HG02759 (cell line): ENCODE measurements at regions not wholly inside any gene's neighbourhood (a gene's known extent, or its start where the extent isn't known, plus 50 kb on each side); places are given as distances from the start of the nearest gene placed in this dataset.

ENCODE experiments used
- ATAC-seq: cut with Tn5 transposase; IDR thresholded peaks from one replicate; pipeline ENCODE4 v1.9.1; 2021; ENCODE audit warnings: mild to moderate bottlenecking, moderate library complexity; ENCODE audit not compliant: unreplicated experiment

- ATAC-seq = no peak
Observed at GRCh38 chr14:45381091-45381490, 128.1 kb upstream of the MIS18BP1 start.

DNA sequence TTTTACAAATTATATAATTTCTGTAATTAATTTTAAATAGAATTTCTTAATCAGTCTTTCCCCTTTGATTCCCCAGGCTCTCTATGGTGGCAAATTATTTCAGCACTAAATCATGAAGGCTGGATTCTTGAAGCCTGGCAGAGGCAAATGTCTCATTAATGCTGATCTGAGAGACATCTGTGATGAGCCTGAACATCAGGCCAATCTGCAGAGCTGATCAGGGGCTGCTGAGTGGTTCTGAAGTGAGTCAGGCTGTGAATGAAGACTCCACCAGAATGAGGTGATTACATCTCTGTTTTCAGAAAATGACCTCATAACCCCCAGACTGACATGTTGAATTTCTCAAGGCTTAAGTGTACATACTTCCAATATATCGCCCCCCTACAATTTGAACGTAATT is 124.2 kb upstream of the MIS18BP1 start:
- no peak for ATAC-seq

GRCh38 chr14:45373877-45374276 is 120.9 kb upstream of the MIS18BP1 start:
- no peak for ATAC-seq

- no peak for ATAC-seq
Observed at GRCh38 chr14:45364565-45365156, 111.7 kb upstream of the MIS18BP1 start.

- ATAC-seq = no peak
Observed at GRCh38 chr14:45362505-45362904, 109.5 kb upstream of the MIS18BP1 start.

- ATAC-seq = no peak
Observed at GRCh38 chr14:45361727-45362126, 108.7 kb upstream of the MIS18BP1 start.

GRCh38 chr14:45359746-45360145 is 106.7 kb upstream of the MIS18BP1 start:
- no peak for ATAC-seq

DNA sequence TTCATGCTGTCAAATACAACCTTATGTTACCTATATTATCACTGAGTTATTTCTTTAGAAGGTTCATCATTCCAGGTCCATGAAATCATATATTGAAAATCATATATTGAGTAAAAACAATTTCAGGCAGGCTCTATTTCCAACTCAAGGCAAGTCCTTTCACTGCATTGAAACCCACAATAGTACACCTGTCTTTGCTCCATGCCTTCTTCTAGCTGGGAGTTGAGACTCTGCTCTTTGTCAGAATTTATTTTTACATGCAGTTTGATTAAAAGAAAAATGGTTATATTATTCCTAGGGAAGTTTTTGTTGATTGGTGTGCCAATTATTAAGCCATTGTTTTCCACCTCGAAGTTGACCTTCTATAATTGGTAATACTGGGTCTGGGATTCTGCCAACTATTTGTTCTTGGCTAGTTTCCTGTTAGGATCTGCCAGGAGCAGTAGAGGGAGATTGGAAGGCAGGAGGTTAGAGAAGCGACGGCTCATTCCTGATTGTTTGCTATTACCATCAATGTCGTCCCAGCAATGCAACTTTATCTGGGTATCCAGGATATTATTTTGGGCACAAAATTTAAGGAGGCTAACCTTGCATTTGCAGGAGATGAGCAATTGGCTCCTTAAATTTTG is 79.5 kb upstream of the MIS18BP1 start:
- no peak for ATAC-seq

GRCh38 chr14:45308745-45309397 is 55.9 kb upstream of the MIS18BP1 start:
- no peak for ATAC-seq
